ENCODE measurements at regions not wholly inside any gene's neighbourhood (a gene's known extent, or its start where the extent isn't known, plus 50 kb on each side); places are given as distances from the start of the nearest gene placed in this dataset.

- H3K27me3 ChIP-seq (replicated peaks), result no peaks in the 10 kb centered on the region
- H3K36me3 ChIP-seq (replicated peaks), result no peaks in the 10 kb centered on the region
- H3K27ac ChIP-seq, result no peak overlapping the region
- TF ChIP-seq, protein P1, sequence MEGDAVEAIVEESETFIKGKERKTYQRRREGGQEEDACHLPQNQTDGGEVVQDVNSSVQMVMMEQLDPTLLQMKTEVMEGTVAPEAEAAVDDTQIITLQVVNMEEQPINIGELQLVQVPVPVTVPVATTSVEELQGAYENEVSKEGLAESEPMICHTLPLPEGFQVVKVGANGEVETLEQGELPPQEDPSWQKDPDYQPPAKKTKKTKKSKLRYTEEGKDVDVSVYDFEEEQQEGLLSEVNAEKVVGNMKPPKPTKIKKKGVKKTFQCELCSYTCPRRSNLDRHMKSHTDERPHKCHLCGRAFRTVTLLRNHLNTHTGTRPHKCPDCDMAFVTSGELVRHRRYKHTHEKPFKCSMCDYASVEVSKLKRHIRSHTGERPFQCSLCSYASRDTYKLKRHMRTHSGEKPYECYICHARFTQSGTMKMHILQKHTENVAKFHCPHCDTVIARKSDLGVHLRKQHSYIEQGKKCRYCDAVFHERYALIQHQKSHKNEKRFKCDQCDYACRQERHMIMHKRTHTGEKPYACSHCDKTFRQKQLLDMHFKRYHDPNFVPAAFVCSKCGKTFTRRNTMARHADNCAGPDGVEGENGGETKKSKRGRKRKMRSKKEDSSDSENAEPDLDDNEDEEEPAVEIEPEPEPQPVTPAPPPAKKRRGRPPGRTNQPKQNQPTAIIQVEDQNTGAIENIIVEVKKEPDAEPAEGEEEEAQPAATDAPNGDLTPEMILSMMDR (IDR thresholded peaks at IDR 0.05; ENCODE audit: low read depth, low read length, missing control alignments), result no peak
- in situ Hi-C loops (cut with HindIII; ENCODE audit: low pct_ligation_motif_present, low sequenced_read_pairs), result no loop called here
- DNase-seq, result no peak
- no peak overlapping the region for H3K4me3 ChIP-seq (ENCODE audit: low read depth, low read length)
Measured at GRCh38 chr5:149441986-149442385, 62.9 kb upstream of the IL17B start.

DNA sequence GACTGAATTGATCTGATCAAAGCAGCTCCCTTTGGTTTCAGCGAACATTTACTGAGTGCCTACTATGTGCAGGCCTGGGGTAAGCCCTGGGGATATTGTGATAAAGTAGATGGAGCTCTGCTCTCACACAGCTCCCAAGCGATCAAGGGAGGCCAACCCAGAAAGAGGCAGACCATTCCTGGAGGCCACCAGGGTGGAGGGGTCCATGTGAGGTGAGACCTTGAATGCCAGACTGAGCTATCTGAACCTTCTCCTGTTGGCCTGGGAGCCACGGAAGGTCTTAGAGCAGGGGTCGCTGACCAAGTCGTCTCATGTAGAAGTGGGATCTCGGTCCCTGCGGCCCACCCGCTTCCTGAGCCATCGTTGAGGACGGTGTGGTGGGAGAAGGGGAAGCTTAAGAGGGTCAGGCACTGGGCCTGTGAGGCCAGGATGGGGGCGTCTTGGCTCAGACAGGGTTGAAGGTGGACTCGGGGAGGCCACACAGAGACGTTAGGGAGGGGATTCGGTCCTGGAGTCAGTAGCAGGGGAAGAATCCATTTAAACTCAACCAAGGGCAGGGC is 62.2 kb upstream of the IL17B start:
- no peak overlapping the region for H3K4me3 ChIP-seq (ENCODE audit: low read depth, low read length)
- H3K27me3 ChIP-seq (replicated peaks), result no peaks in the 10 kb centered on the region
- no peak for DNase-seq
- H3K27ac ChIP-seq, result no peak overlapping the region
- in situ Hi-C loops (cut with HindIII; ENCODE audit: low pct_ligation_motif_present, low sequenced_read_pairs), result no loop called here
- H3K36me3 ChIP-seq (replicated peaks), result no peaks in the 10 kb centered on the region
- TF ChIP-seq, protein P1 (IDR thresholded peaks at IDR 0.05; ENCODE audit: low read depth, low read length, missing control alignments), result no peak

DNA sequence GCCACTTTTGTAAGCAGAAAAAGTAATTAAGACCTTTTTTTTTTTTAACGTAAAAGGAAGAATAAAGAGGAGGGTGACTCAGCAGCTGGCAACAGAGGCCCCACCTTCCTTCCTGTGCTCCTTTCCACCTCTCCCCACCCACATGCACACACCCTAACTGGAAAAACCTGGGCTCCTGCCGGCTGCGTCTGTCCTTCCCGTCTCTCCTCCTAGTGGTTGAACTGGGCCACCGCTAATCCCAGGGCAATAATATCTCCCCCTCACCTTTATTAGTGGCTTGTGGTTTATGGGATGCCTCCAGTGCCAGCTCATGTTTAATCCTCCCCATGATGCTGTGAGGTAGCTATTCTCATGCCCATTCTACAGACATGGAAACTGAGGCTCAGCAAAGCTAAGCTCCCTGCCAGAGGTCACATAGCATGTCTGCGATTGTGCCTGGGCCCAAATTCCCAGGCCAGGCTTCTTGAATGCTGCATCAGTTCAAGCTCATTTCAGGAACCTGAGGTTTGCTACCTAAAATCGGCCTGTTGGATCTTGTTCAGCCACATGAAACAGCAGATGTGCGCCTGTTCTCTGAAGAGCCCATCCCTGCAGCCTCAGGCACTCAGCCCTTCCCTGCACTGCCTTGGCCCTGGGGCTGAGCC is 60.9 kb upstream of the IL17B start:
- Histone ChIP-seq H3K4me3 (ENCODE audit: low read depth, low read length) (no peak overlapping the region), H3K27me3 (replicated peaks) (no peaks in the 10 kb centered on the region), H3K36me3 (replicated peaks) (no peaks in the 10 kb centered on the region), H3K27ac (no peak overlapping the region)
- TF ChIP-seq, protein P1 (IDR thresholded peaks at IDR 0.05; ENCODE audit: low read depth, low read length, missing control alignments), result peak; percentile 70
- in situ Hi-C loops (cut with HindIII; ENCODE audit: low pct_ligation_motif_present, low sequenced_read_pairs), result no loop called here
- DNase-seq, result no peak

GRCh38 chr5:149438711-149439132 is 59.6 kb upstream of the IL17B start:
- no peaks in the 10 kb centered on the region for H3K36me3 ChIP-seq (replicated peaks)
- in situ Hi-C loops (cut with HindIII; ENCODE audit: low pct_ligation_motif_present, low sequenced_read_pairs), result no loop called here
- DNase-seq, result no peak
- H3K4me3 ChIP-seq (ENCODE audit: low read depth, low read length), result no peak overlapping the region
- no peak overlapping the region for H3K27ac ChIP-seq
- H3K27me3 ChIP-seq (replicated peaks), result no peaks in the 10 kb centered on the region
- TF ChIP-seq, protein P1 (IDR thresholded peaks at IDR 0.05; ENCODE audit: low read depth, low read length, missing control alignments), result no peak

GRCh38 chr5:149438281-149438680 is 59.2 kb upstream of the IL17B start:
- TF ChIP-seq, protein P1 (IDR thresholded peaks at IDR 0.05; ENCODE audit: low read depth, low read length, missing control alignments), result no peak
- H3K36me3 ChIP-seq (replicated peaks), result no peaks in the 10 kb centered on the region
- no peak overlapping the region for H3K4me3 ChIP-seq (ENCODE audit: low read depth, low read length)
- H3K27ac ChIP-seq, result no peak overlapping the region
- H3K27me3 ChIP-seq (replicated peaks), result no peaks in the 10 kb centered on the region
- in situ Hi-C loops (cut with HindIII; ENCODE audit: low pct_ligation_motif_present, low sequenced_read_pairs), result no loop called here
- no peak for DNase-seq
